Upper lobe of left lung (tissue), 6 donors: ENCODE measurements at regions not wholly inside any gene's neighbourhood (a gene's known extent, or its start where the extent isn't known, plus 50 kb on each side); places are given as distances from the start of the nearest gene placed in this dataset.

Experiments used
- ATAC-seq, 2 donors: fragments of 200-7000 bp; cut with Tn5 transposase; one replicate each; pipeline ENCODE4 v1.9.1; 2022; ENCODE audit warnings: mild to moderate bottlenecking in 2 of 2, moderate library complexity in 2 of 2; ENCODE audit not compliant: low FRiP score in 2 of 2
- DNase-seq, 2 donors: peaks; one replicate each; pipeline ENCODE4 v3.0.0-alpha.2; 2019 to 2020
- H3K27ac ChIP-seq, 4 donors: fragments of 200-600 bp; sonication (generic); one replicate each; pipeline ENCODE4 v1.5.1; 2016 to 2019
- H3K27me3 ChIP-seq, 4 donors: fragments of 200-600 bp; sonication (generic); one replicate each; pipeline ENCODE4 v1.5.1; 2017 to 2019
- H3K36me3 ChIP-seq, 4 donors: fragments of 200-600 bp; sonication (generic); one replicate each; pipeline ENCODE4 v1.5.1; 2016 to 2019
- H3K4me1 ChIP-seq, 4 donors: fragments of 200-600 bp; sonication (generic); one replicate each; pipeline ENCODE4 v1.5.1; 2018 to 2019
- H3K4me3 ChIP-seq, 4 donors: fragments of 200-600 bp; sonication (generic); one replicate each; pipeline ENCODE4 v1.5.1; 2017 to 2019; ENCODE audit warnings: mild to moderate bottlenecking in 2 of 4, moderate library complexity in 1 of 4
- H3K9me3 ChIP-seq, 4 donors: fragments of 200-600 bp; sonication (generic); one replicate each; pipeline ENCODE4 v1.5.1; 2018 to 2019
- EP300 ChIP-seq, 4 donors: sonication (generic); formaldehyde crosslinking; IDR thresholded peaks; one replicate each; pipeline ENCODE4 v1.5.1; 2017; ENCODE audit warnings: antibody characterized with exemption in 4 of 4, control low read depth in 2 of 4
- POLR2A ChIP-seq, 4 donors: fragments of 450-650 bp; IDR thresholded peaks; one replicate each; pipeline ENCODE4 v1.5.1; 2016 to 2017; ENCODE audit warnings: antibody characterized with exemption in 4 of 4, mild to moderate bottlenecking in 2 of 4
- POLR2AphosphoS5 ChIP-seq, 2 donors: sonication (generic); formaldehyde crosslinking; IDR thresholded peaks; one replicate each; pipeline ENCODE4 v1.5.1; 2017; ENCODE audit warnings: antibody characterized with exemption in 2 of 2
- WGBS, 2 donors: methylation state at CpG; one replicate each; pipeline ENCODE4 v1.1.5; 2017 to 2018; 5-methylcytosine and 5-hydroxymethylcytosine counted together
- TF ChIP-seq, protein P1 (sequence below), 6 experiments: fragments of 450-650 bp in 4 of 6; fragments of 200-600 bp in 2 of 6; sonication (generic) in 2 of 6; IDR thresholded peaks; one replicate each; pipeline ENCODE4 v1.5.1; 2016 to 2019; ENCODE audit warnings: antibody characterized with exemption in 6 of 6
- donor health status: DM: no; HTN: no; CAD: no; lungs with moderate emphysema.
- donor health status: DM: no; HTN: yes; CAD: no; lungs with severe emphysema.

DNA sequence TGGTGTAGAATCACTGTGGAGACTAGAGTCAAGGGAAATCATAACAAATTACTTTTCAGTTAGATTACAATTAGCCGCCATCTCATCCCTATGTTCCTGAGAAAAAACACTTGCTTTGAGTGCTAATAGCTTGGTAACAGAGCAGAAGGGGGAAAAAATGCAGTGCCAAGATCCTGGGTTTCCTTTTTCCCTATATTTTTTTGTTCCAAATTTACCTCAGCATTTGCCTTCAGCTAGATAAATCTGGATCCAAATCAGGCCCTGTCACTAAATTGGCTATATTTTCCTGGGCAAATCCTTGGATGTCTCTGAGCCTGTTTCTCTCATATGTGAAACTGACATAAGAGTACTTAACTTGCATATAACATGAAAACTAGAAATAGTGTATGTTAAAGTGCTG, 86.0 kb downstream of the TENT5A start:
- Histone ChIP-seq H3K9me3 (no peaks in the 10 kb centered on the region), H3K36me3 (no peaks in the 10 kb centered on the region), H3K4me3 (no peak overlapping the region), H3K27ac (no peak overlapping the region), H3K4me1 (no peaks in the 10 kb centered on the region), H3K27me3 (no peaks in the 10 kb centered on the region)
- WGBS, 2 donors = 91 to 97% methylated on average over 1 of the region's 1 CpG
- ATAC-seq = no peak
- no peak for TF ChIP-seq POLR2A (IDR thresholded peaks at IDR 0.05)
- TF ChIP-seq EP300 (IDR thresholded peaks at IDR 0.05) = no peak
- TF ChIP-seq POLR2AphosphoS5 (IDR thresholded peaks at IDR 0.05) = no peak
- TF ChIP-seq, protein P1, sequence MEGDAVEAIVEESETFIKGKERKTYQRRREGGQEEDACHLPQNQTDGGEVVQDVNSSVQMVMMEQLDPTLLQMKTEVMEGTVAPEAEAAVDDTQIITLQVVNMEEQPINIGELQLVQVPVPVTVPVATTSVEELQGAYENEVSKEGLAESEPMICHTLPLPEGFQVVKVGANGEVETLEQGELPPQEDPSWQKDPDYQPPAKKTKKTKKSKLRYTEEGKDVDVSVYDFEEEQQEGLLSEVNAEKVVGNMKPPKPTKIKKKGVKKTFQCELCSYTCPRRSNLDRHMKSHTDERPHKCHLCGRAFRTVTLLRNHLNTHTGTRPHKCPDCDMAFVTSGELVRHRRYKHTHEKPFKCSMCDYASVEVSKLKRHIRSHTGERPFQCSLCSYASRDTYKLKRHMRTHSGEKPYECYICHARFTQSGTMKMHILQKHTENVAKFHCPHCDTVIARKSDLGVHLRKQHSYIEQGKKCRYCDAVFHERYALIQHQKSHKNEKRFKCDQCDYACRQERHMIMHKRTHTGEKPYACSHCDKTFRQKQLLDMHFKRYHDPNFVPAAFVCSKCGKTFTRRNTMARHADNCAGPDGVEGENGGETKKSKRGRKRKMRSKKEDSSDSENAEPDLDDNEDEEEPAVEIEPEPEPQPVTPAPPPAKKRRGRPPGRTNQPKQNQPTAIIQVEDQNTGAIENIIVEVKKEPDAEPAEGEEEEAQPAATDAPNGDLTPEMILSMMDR (IDR thresholded peaks at IDR 0.05) = no peak
- no peak for DNase-seq

DNA sequence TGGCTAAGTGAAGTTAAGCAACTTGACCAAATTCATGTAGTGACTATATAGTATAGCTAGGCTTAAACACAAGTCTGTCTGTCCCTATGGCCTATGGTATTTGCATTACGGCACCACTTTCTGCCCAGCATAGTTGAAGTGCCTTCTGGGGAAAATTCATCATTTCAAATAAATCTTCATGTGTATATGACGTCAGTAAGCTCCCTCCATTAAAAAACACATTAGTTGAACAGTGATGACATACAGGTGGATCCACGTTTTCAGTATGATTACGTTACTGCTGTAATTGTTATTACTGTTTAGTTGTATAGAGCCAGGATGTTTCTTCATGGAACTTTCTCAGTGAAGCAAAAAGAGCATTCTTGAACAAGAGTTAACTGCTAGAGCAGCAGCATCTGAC, 96.2 kb downstream of the TENT5A start:
- Histone ChIP-seq H3K4me3 (no peak overlapping the region), H3K27ac (no peak overlapping the region), H3K27me3 (no peaks in the 10 kb centered on the region), H3K9me3 (no peaks in the 10 kb centered on the region), H3K36me3 (no peaks in the 10 kb centered on the region), H3K4me1 (no peaks in the 10 kb centered on the region)
- no peak for DNase-seq
- TF ChIP-seq POLR2A (IDR thresholded peaks at IDR 0.05) (no peak), POLR2AphosphoS5 (IDR thresholded peaks at IDR 0.05) (no peak), EP300 (IDR thresholded peaks at IDR 0.05) (no peak)
- TF ChIP-seq, protein P1 (IDR thresholded peaks at IDR 0.05) = no peak
- ATAC-seq = no peak
- WGBS, 2 donors = 85 to 89% methylated on average over 4 of the region's 4 CpGs

DNA sequence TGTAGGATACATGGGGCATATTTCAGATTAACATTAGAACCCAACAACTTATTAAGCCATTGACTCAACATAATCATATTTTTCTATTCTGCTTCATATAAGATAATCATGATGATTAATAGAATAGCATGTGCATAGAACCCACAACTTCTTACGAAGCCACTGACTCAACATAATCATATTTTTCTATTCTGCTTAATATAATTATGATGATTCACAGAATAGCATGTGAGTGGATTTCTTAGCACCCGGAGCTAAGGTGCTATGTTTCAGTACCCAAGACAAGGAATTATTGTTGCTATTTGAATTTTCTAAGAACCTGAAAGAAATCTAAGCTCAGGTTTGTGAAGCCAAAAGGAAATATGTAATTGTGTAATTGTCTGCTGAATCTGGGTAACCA, 96.8 kb downstream of the TENT5A start:
- Histone ChIP-seq H3K9me3 (no peaks in the 10 kb centered on the region), H3K4me1 (no peaks in the 10 kb centered on the region), H3K4me3 (no peak overlapping the region), H3K27ac (no peak overlapping the region), H3K36me3 (no peaks in the 10 kb centered on the region), H3K27me3 (no peaks in the 10 kb centered on the region)
- 92 to 95% methylated on average over 2 of the region's 2 CpGs for WGBS, 2 donors
- TF ChIP-seq, protein P1 (IDR thresholded peaks at IDR 0.05) = no peak
- TF ChIP-seq POLR2A (IDR thresholded peaks at IDR 0.05) = no peak
- TF ChIP-seq EP300 (IDR thresholded peaks at IDR 0.05) = no peak
- no peak for TF ChIP-seq POLR2AphosphoS5 (IDR thresholded peaks at IDR 0.05)
- DNase-seq = no peak
- no peak for ATAC-seq

DNA sequence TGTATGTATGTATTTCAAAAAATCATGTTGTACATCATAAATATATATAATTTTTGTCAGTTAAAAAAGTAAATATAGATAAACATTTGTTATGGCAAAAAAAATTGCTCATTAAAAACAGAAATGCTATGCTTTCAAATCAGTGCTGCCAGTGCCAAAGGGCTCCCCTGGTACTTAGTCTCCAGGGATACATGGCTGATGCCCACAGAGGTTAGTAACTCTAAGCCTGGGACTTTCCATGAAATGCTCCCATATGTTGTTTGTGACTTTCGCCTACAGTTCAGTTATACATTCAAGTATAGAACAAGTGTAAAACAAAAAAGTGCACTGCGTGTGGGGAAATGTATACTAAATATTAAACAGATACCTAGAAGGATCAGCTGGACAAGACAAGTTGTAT, 104.0 kb downstream of the TENT5A start:
- Histone ChIP-seq H3K4me1 (no peaks in the 10 kb centered on the region), H3K4me3 (no peak overlapping the region), H3K36me3 (no peaks in the 10 kb centered on the region), H3K9me3 (no peaks in the 10 kb centered on the region), H3K27ac (no peak overlapping the region), H3K27me3 (no peaks in the 10 kb centered on the region)
- no peak for TF ChIP-seq POLR2A (IDR thresholded peaks at IDR 0.05)
- TF ChIP-seq, protein P1 (IDR thresholded peaks at IDR 0.05) = no peak
- TF ChIP-seq EP300 (IDR thresholded peaks at IDR 0.05) = no peak
- no peak for TF ChIP-seq POLR2AphosphoS5 (IDR thresholded peaks at IDR 0.05)
- DNase-seq (no peak), ATAC-seq (no peak)
- 87 to 89% methylated on average over 2 of the region's 2 CpGs for WGBS, 2 donors

DNA sequence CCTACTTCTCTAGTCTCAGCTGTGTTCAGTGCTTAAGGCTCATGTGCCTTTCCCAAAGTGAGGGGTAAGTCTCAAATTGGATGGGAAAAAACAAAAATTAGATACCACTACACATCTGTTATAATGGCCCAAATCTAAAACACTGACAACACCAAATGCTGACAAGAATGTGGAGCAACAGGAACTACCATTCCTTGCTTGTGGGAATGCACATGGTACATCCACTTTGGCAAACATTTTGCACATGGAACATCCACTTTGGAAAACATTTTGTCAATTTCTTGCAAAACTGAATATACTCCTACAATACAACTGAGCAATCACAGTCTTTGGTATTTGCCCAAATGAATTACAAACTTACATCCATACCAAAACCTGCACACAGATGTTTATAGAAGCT, 109.3 kb downstream of the TENT5A start:
- no peak for TF ChIP-seq POLR2A (IDR thresholded peaks at IDR 0.05)
- TF ChIP-seq, protein P1 (IDR thresholded peaks at IDR 0.05) = no peak
- TF ChIP-seq POLR2AphosphoS5 (IDR thresholded peaks at IDR 0.05) = no peak
- TF ChIP-seq EP300 (IDR thresholded peaks at IDR 0.05) = no peak
- H3K9me3 ChIP-seq = no peaks in the 10 kb centered on the region
- H3K4me3 ChIP-seq = no peak overlapping the region
- H3K27me3 ChIP-seq = no peaks in the 10 kb centered on the region
- H3K36me3 ChIP-seq = no peaks in the 10 kb centered on the region
- no peak overlapping the region for H3K27ac ChIP-seq
- DNase-seq (no peak), ATAC-seq (no peak)
- no peaks in the 10 kb centered on the region for H3K4me1 ChIP-seq
